ENCODE measurements at regions not wholly inside any gene's neighbourhood (a gene's known extent, or its start where the extent isn't known, plus 50 kb on each side); places are given as distances from the start of the nearest gene placed in this dataset.

GRCh38 chr17:73929860-73930430 lies 273.5 kb upstream of the RPL38 start:
- WGBS, 2 donors = 42 to 43% methylated on average over 7 to 8 of the region's 8 CpGs
- TF ChIP-seq POLR2A (IDR thresholded peaks at IDR 0.05) = no peak
- no peak for DNase-seq

GRCh38 chr17:73932216-73932749 lies 271.2 kb upstream of the RPL38 start:
- no peak overlapping the region for H3K4me3 ChIP-seq
- H3K4me1 ChIP-seq = no peaks in the 10 kb centered on the region
- no peaks in the 10 kb centered on the region for H3K36me3 ChIP-seq
- H3K27me3 ChIP-seq = peaks cover 0 to 27% (median 0%) of the 10 kb centered on the region in 4 donors
- WGBS, 2 donors = 81 to 87% methylated on average over 4 to 9 of the region's 9 CpGs
- DNase-seq = no peak
- intact Hi-C loops (cut with DNase I) = no loop called here
- no peak for TF ChIP-seq POLR2A (IDR thresholded peaks at IDR 0.05)
- TF ChIP-seq CTCF (IDR thresholded peaks at IDR 0.05) = no peak
- H3K27ac ChIP-seq = no peak overlapping the region
- H3K9me3 ChIP-seq = no peaks in the 10 kb centered on the region

More at GRCh38 chr17:73929860-73930430, 273.5 kb upstream of the RPL38 start:
- H3K9me3 ChIP-seq = no peaks in the 10 kb centered on the region
- H3K27ac ChIP-seq = no peak overlapping the region
- intact Hi-C loops (cut with DNase I) = no loop called here
- H3K27me3 ChIP-seq = peaks cover 0 to 43% (median 0%) of the 10 kb centered on the region in 4 donors
- H3K36me3 ChIP-seq = no peaks in the 10 kb centered on the region
- no peak overlapping the region for H3K4me3 ChIP-seq
- no peaks in the 10 kb centered on the region for H3K4me1 ChIP-seq

GRCh38 chr17:73933164-73933766 lies 270.2 kb upstream of the RPL38 start:
- 77 to 82% methylated on average over 7 to 8 of the region's 8 CpGs for WGBS, 2 donors

GRCh38 chr17:73933871-73934270 lies 269.6 kb upstream of the RPL38 start:
- DNase-seq = no peak
- Histone ChIP-seq H3K27ac (no peak overlapping the region), H3K4me3 (no peak overlapping the region), H3K4me1 (no peaks in the 10 kb centered on the region), H3K36me3 (no peaks in the 10 kb centered on the region), H3K27me3 (peaks cover 0 to 28% (median 0%) of the 10 kb centered on the region in 4 donors), H3K9me3 (no peaks in the 10 kb centered on the region)
- intact Hi-C loops (cut with DNase I) = no loop called here
- TF ChIP-seq POLR2A (IDR thresholded peaks at IDR 0.05) (no peak), CTCF (IDR thresholded peaks at IDR 0.05) (no peak)

More at GRCh38 chr17:73933164-73933766, 270.2 kb upstream of the RPL38 start:
- no peak for DNase-seq
- Histone ChIP-seq H3K36me3 (no peaks in the 10 kb centered on the region), H3K27ac (no peak overlapping the region), H3K4me3 (no peak overlapping the region), H3K9me3 (no peaks in the 10 kb centered on the region), H3K27me3 (peaks cover 0 to 27% (median 0%) of the 10 kb centered on the region in 4 donors), H3K4me1 (no peaks in the 10 kb centered on the region)
- TF ChIP-seq POLR2A (IDR thresholded peaks at IDR 0.05) (no peak), CTCF (IDR thresholded peaks at IDR 0.05) (no peak)
- intact Hi-C loops (cut with DNase I) = no loop called here

- intact Hi-C loops (cut with DNase I) = no loop called here
- no peak overlapping the region for H3K27ac ChIP-seq
Observed at GRCh38 chr17:73934696-73935095, 268.8 kb upstream of the RPL38 start.

More at GRCh38 chr17:73934696-73935095, 268.8 kb upstream of the RPL38 start:
- no peaks in the 10 kb centered on the region for H3K36me3 ChIP-seq
- H3K9me3 ChIP-seq = no peaks in the 10 kb centered on the region
- peaks cover 0 to 31% (median 0%) of the 10 kb centered on the region in 4 donors for H3K27me3 ChIP-seq
- no peak for TF ChIP-seq CTCF (IDR thresholded peaks at IDR 0.05)
- no peak for TF ChIP-seq POLR2A (IDR thresholded peaks at IDR 0.05)
- no peak overlapping the region for H3K4me3 ChIP-seq
- no peaks in the 10 kb centered on the region for H3K4me1 ChIP-seq
- no peak for DNase-seq
- 31 to 38% methylated on average over 2 of the region's 2 CpGs for WGBS, 2 donors

Data from esophagus squamous epithelium (tissue), 5 donors.